PC-9 (cell line): ENCODE measurements at regions not wholly inside any gene's neighbourhood (a gene's known extent, or its start where the extent isn't known, plus 50 kb on each side); places are given as distances from the start of the nearest gene placed in this dataset.

Source experiments
- BruUV-seq: library from RNA; stranded (reverse); fragments of 400-500 nt; replicated peaks from 2 replicates; lab custom pipeline; 2021; lab: Mats Ljungman, UMichigan
- CTCF ChIA-PET: fragments of 300-600 bp; sonication (Branson Sonifier 250); formaldehyde crosslinking; loops from one replicate; lab custom pipeline; 2022; ENCODE audit warnings: antibody characterized with exemption; lab: Charles Lee
- POLR2A ChIA-PET: fragments of 300-600 bp; sonication (Branson Sonifier 250); formaldehyde crosslinking; loops from one replicate; lab custom pipeline; 2022; ENCODE audit warnings: antibody characterized with exemption; ENCODE audit not compliant: unreplicated experiment; lab: Charles Lee
- DNase-seq, 2 experiments: peaks; one replicate each; pipeline versions ENCODE4 v3.0.0 to v3.0.0-alpha.2; 2015 to 2022; ENCODE audit warnings: mixed read lengths in 1 of 2
- H2AFZ ChIP-seq: fragments of 200-600 bp; sonication (generic); 2 replicates; pipeline ENCODE4 v1.8.1; 2017; ENCODE audit warnings: antibody characterized with exemption
- H3F3A ChIP-seq: fragments of 200-600 bp; sonication (generic); 2 replicates; pipeline ENCODE4 v1.8.1; 2017; ENCODE audit warnings: antibody characterized with exemption, mild to moderate bottlenecking, low read depth; ENCODE audit not compliant: insufficient read depth
- H3K27ac ChIP-seq: fragments of 200-600 bp; sonication (generic); 2 replicates; pipeline ENCODE4 v1.6.1; 2016; ENCODE audit warnings: mixed run types
- H3K27me3 ChIP-seq: fragments of 200-600 bp; sonication (generic); 2 replicates; pipeline ENCODE4 v1.6.1; 2016; ENCODE audit warnings: low read depth, mixed run types; ENCODE audit not compliant: insufficient read depth
- H3K36me3 ChIP-seq: fragments of 200-600 bp; sonication (generic); 2 replicates; pipeline ENCODE4 v1.6.1; 2016; ENCODE audit warnings: low read depth, mixed run types
- H3K4me1 ChIP-seq: fragments of 200-600 bp; sonication (generic); replicated peaks from 2 replicates; pipeline ENCODE4 v1.6.1; 2016; ENCODE audit warnings: mixed run types; ENCODE audit not compliant: insufficient read depth
- H3K4me2 ChIP-seq: fragments of 200-600 bp; sonication (generic); 2 replicates; pipeline ENCODE4 v1.6.1; 2017; ENCODE audit warnings: mixed run types
- H3K4me3 ChIP-seq: fragments of 200-600 bp; sonication (generic); 2 replicates; pipeline ENCODE4 v1.6.1; 2016; ENCODE audit warnings: mixed run types
- H3K79me2 ChIP-seq: fragments of 200-600 bp; sonication (generic); 2 replicates; pipeline ENCODE4 v1.6.1; 2017; ENCODE audit warnings: low read depth, mixed run types
- H3K9me2 ChIP-seq: fragments of 200-600 bp; sonication (generic); 2 replicates; pipeline ENCODE4 v1.8.1; 2017; ENCODE audit warnings: mild to moderate bottlenecking; ENCODE audit not compliant: insufficient read depth
- H3K9me3 ChIP-seq: fragments of 200-600 bp; sonication (generic); 2 replicates; pipeline ENCODE4 v1.8.1; 2016; ENCODE audit warnings: low read depth; ENCODE audit not compliant: insufficient read depth
- H4K20me1 ChIP-seq: fragments of 200-600 bp; sonication (generic); 2 replicates; pipeline ENCODE4 v1.8.1; 2017; ENCODE audit not compliant: insufficient read depth
- EZH2 ChIP-seq: fragments of 200-600 bp; sonication (generic); IDR thresholded peaks from 2 replicates; pipeline ENCODE4 v1.8.0; 2017; ENCODE audit warnings: antibody characterized with exemption, low read depth
- intact Hi-C: fragments of 100-400 bp; cut with micrococcal nuclease; formaldehyde crosslinking; loops from one replicate; pipeline ENCODE4 v1.10.0; 2022; ENCODE audit not compliant: unreplicated experiment
- TF ChIP-seq, protein P1 (sequence below): fragments of 200-600 bp; sonication (generic); conservative IDR thresholded peaks from 2 replicates; pipeline ENCODE4 v1.6.1; 2017; ENCODE audit warnings: mixed run types, antibody characterized with exemption, mild to moderate bottlenecking, moderate library complexity

DNA sequence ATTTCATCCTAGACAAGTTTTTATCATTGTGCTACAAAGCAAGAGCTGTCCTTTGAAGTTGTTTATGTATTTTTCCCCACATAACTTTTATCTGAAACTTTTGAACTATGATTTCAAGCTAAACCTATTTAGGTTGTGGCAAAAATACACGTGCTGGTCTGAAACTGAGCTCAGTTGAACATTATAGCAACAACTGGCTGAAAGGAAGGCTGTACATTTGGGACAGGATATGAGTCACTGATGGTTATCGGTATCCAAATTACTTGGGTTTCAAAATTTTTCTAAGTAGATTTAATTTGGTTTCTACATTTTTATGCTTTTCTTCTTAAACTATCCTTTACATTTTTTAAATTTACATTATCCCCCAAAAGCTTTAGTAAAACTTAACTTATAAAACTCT is 627.3 kb upstream of the NUDT12 start:
- intact Hi-C loops: no loop called here
- TF ChIP-seq, protein P1, sequence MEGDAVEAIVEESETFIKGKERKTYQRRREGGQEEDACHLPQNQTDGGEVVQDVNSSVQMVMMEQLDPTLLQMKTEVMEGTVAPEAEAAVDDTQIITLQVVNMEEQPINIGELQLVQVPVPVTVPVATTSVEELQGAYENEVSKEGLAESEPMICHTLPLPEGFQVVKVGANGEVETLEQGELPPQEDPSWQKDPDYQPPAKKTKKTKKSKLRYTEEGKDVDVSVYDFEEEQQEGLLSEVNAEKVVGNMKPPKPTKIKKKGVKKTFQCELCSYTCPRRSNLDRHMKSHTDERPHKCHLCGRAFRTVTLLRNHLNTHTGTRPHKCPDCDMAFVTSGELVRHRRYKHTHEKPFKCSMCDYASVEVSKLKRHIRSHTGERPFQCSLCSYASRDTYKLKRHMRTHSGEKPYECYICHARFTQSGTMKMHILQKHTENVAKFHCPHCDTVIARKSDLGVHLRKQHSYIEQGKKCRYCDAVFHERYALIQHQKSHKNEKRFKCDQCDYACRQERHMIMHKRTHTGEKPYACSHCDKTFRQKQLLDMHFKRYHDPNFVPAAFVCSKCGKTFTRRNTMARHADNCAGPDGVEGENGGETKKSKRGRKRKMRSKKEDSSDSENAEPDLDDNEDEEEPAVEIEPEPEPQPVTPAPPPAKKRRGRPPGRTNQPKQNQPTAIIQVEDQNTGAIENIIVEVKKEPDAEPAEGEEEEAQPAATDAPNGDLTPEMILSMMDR: no peak
- TF ChIP-seq EZH2: no peak
- Histone ChIP-seq H3K27ac (no peak overlapping the region), H3K36me3 (no peaks in the 10 kb centered on the region), H3K27me3 (no peaks in the 10 kb centered on the region), H4K20me1 (no peaks in the 10 kb centered on the region), H3K9me3 (peaks cover 7% of the 10 kb centered on the region; the same call in 1 of the 2 replicates), H3K4me3 (no peak overlapping the region), H3K9me2 (no peaks in the 10 kb centered on the region), H3K4me1 (no peaks in the 10 kb centered on the region), H3K79me2 (no peaks in the 10 kb centered on the region), H3F3A (no peaks in the 10 kb centered on the region), H3K4me2 (no peak overlapping the region), H2AFZ (no peak overlapping the region)
- no TSS peak for BruUV-seq
- DNase-seq: no peak
- CTCF ChIA-PET: no interaction called here
- POLR2A ChIA-PET: interaction anchor here (0.6 kb wide), 1 partner anchor 1548 kb away, joined by 15 read pairs; no protein-coding TSS in a partner anchor

DNA sequence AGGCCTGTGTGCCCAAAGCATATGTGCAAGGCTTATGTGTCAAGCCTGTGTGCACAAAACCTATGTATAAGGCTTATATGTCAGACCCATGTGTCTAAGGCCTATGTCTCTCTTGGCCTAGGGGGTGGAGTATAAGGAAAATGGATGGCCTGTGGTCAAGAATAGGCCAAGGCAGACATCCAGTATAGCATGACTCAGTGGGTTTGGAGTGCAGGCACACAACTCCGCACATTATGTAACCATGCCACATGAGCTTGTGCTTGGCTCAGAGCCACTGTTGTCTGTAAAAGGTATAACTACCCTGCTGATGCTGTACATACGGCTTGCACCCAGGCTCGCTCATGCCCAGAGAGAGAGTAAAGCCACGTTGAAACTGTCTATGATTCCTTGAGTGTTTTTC is 626.4 kb upstream of the NUDT12 start:
- H3K27me3 ChIP-seq: no peaks in the 10 kb centered on the region
- no peak overlapping the region for H3K4me2 ChIP-seq
- ChIA-PET CTCF (no interaction called here), POLR2A (no interaction called here)
- H3F3A ChIP-seq: no peaks in the 10 kb centered on the region
- H3K36me3 ChIP-seq: no peaks in the 10 kb centered on the region
- intact Hi-C loops: no loop called here
- no peaks in the 10 kb centered on the region for H3K4me1 ChIP-seq
- H4K20me1 ChIP-seq: no peaks in the 10 kb centered on the region
- no TSS peak for BruUV-seq
- H3K79me2 ChIP-seq: no peaks in the 10 kb centered on the region
- no peak overlapping the region for H3K27ac ChIP-seq
- H3K9me3 ChIP-seq: peaks cover 7% of the 10 kb centered on the region; the same call in 1 of the 2 replicates
- H3K9me2 ChIP-seq: no peaks in the 10 kb centered on the region
- no peak overlapping the region for H3K4me3 ChIP-seq
- TF ChIP-seq, protein P1: no peak
- no peak for TF ChIP-seq EZH2
- no peak overlapping the region for H2AFZ ChIP-seq
- no peak for DNase-seq

DNA sequence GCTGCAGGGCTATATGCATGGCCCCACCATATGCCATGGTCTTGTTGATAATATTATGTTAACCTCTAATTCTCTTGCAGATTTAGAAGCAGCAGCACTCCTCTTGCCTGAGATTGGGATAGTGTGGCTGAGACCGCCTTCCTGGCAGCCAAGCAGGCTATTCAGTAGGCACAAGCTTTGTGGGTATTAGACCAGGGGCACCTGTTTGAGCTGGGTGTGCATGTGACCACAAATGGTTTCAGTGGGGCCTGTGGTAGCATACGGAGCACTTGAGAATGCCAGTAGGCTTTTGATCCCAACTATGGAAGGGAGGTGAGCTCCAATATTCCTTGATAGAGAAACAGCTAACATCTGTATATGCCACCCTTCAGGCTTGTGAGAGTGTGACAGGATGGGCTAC is 625.1 kb upstream of the NUDT12 start:
- no peaks in the 10 kb centered on the region for H3K4me1 ChIP-seq
- no peaks in the 10 kb centered on the region for H3K79me2 ChIP-seq
- H3K27me3 ChIP-seq: no peaks in the 10 kb centered on the region
- H3K4me3 ChIP-seq: no peak overlapping the region
- no TSS peak for BruUV-seq
- H3K4me2 ChIP-seq: no peak overlapping the region
- H4K20me1 ChIP-seq: no peaks in the 10 kb centered on the region
- H3K9me3 ChIP-seq: peaks cover 7% of the 10 kb centered on the region; the same call in 1 of the 2 replicates
- no peak for DNase-seq
- TF ChIP-seq, protein P1: no peak
- TF ChIP-seq EZH2: no peak
- no peak overlapping the region for H2AFZ ChIP-seq
- H3K27ac ChIP-seq: no peak overlapping the region
- H3K36me3 ChIP-seq: no peaks in the 10 kb centered on the region
- CTCF ChIA-PET: no interaction called here
- no peaks in the 10 kb centered on the region for H3K9me2 ChIP-seq
- POLR2A ChIA-PET: no interaction called here
- H3F3A ChIP-seq: no peaks in the 10 kb centered on the region
- intact Hi-C loops: no loop called here
